ENCODE measurements at regions not wholly inside any gene's neighbourhood (a gene's known extent, or its start where the extent isn't known, plus 50 kb on each side); places are given as distances from the start of the nearest gene placed in this dataset.

DNA sequence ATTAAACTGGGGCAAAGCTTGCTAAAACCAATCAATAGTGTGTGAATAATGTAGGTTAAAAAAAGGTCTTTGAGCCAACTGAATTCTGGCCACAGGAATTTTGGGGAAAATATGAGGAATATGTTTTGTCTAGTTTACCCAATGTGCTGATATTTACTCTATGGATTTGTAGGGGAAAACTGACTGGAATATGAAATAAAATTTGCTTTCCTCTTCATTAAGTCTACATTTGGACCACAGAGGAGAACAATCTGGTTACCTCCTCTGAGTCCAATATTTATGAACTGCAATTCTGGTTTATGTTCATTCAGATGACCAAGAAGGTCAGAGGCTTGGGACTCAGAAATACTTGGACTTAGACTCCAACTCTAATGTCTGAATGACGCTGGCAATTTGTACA, 1042.2 kb upstream of the CNTNAP5 start:
- no peak for TF ChIP-seq CTCF (IDR thresholded peaks at IDR 0.05; ENCODE audit: low read depth, low read length)
- no peak for DNase-seq (ENCODE audit: low read depth, low spot score)
- in situ Hi-C loops (cut with HindIII; ENCODE audit: low sequenced_read_pairs) = no loop called here
- no peak overlapping the region for H3K4me3 ChIP-seq (ENCODE audit: low read depth, low read length)

GRCh38 chr2:122988395-122989221, 1036.5 kb upstream of the CNTNAP5 start:
- in situ Hi-C loops (cut with HindIII; ENCODE audit: low sequenced_read_pairs) = no loop called here
- no peak overlapping the region for H3K4me3 ChIP-seq (ENCODE audit: low read depth, low read length)
- TF ChIP-seq CTCF (IDR thresholded peaks at IDR 0.05; ENCODE audit: low read depth, low read length) = no peak
- no peak for DNase-seq (ENCODE audit: low read depth, low spot score)

DNA sequence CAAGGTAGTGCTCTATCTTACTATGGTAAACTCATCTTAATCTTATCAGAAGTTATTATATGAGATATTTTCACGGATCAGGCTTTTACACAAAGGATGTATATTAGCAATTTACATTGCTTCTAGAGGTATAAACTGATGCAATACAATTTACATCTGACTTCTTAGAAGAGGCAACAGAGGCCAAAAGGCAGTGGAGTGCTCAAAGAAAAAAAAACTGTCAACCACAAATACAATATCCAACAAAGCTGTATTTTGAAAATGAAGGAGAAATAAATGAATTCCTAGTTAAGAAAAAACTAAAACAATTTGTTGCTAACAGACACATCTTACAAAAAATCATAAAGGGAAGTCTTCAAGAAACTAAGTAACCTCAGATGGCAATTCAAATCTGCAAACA, 1031.5 kb upstream of the CNTNAP5 start:
- no peak for TF ChIP-seq CTCF (IDR thresholded peaks at IDR 0.05; ENCODE audit: low read depth, low read length)
- no peak overlapping the region for H3K4me3 ChIP-seq (ENCODE audit: low read depth, low read length)
- no peak for DNase-seq (ENCODE audit: low read depth, low spot score)
- in situ Hi-C loops (cut with HindIII; ENCODE audit: low sequenced_read_pairs) = no loop called here

- no peak overlapping the region for H3K4me3 ChIP-seq (ENCODE audit: low read depth, low read length)
- in situ Hi-C loops (cut with HindIII; ENCODE audit: low sequenced_read_pairs) = no loop called here
- DNase-seq (ENCODE audit: low read depth, low spot score) = no peak
- TF ChIP-seq CTCF (IDR thresholded peaks at IDR 0.05; ENCODE audit: low read depth, low read length) = no peak
Observed at GRCh38 chr2:122999258-122999657, 1025.8 kb upstream of the CNTNAP5 start.

DNA sequence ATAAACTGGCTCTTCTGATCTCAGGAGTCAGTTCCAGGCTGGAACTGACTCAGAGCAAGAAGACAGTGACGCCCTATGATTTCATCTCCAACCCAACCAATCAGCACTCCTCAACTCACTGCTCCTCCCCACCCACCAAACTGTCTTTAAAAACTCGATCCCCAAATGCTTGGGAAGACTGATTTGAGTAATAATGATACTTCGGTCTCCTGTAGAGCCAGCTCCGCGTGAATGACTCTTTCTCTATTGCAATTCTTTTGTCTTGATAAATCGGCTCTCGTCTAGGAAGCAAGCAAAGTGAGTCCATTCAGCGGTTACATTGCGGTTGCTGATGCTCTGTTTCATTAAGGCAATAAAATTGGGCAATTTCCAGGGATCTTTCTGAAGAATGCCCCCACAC, 1025.3 kb upstream of the CNTNAP5 start:
- in situ Hi-C loops (cut with HindIII; ENCODE audit: low sequenced_read_pairs) = no loop called here
- no peak overlapping the region for H3K4me3 ChIP-seq (ENCODE audit: low read depth, low read length)
- TF ChIP-seq CTCF (IDR thresholded peaks at IDR 0.05; ENCODE audit: low read depth, low read length) = no peak
- no peak for DNase-seq (ENCODE audit: low read depth, low spot score)

- no peak overlapping the region for H3K4me3 ChIP-seq (ENCODE audit: low read depth, low read length)
- DNase-seq (ENCODE audit: low read depth, low spot score) = no peak
- no peak for TF ChIP-seq CTCF (IDR thresholded peaks at IDR 0.05; ENCODE audit: low read depth, low read length)
- in situ Hi-C loops (cut with HindIII; ENCODE audit: low sequenced_read_pairs) = no loop called here
Observed at GRCh38 chr2:123002660-123003248, 1022.3 kb upstream of the CNTNAP5 start.

All from astrocyte of the spinal cord (primary cell).